Mucosa of descending colon (tissue), 3 donors: ENCODE measurements at regions not wholly inside any gene's neighbourhood (a gene's known extent, or its start where the extent isn't known, plus 50 kb on each side); places are given as distances from the start of the nearest gene placed in this dataset.

Experiments used
- ATAC-seq: fragments of 200-7000 bp; cut with Tn5 transposase; one replicate; pipeline ENCODE4 v1.9.1; 2020; ENCODE audit warnings: mild to moderate bottlenecking, moderate library complexity
- DNase-seq, 3 donors: peaks; one replicate each; pipeline ENCODE4 v3.0.0-alpha.2; 2020
- H3K36me3 ChIP-seq: fragments of 200-600 bp; one replicate; pipeline ENCODE4 v1.8.0; 2021; ENCODE audit warnings: low read depth, mild to moderate bottlenecking
- H3K4me1 ChIP-seq: fragments of 200-600 bp; one replicate; pipeline ENCODE4 v1.8.0; 2021; ENCODE audit warnings: low read depth, mild to moderate bottlenecking
- H3K4me3 ChIP-seq: fragments of 200-600 bp; one replicate; pipeline ENCODE4 v1.8.0; 2021; ENCODE audit warnings: mild to moderate bottlenecking
- H3K9me3 ChIP-seq: fragments of 200-600 bp; one replicate; pipeline ENCODE4 v1.8.0; 2021; ENCODE audit warnings: mild to moderate bottlenecking
- intact Hi-C, 2 donors: fragments of 100-400 bp; cut with DNase I in 1 of 2; cut with micrococcal nuclease in 1 of 2; formaldehyde crosslinking; loops; one replicate each; pipeline versions ENCODE4 v1.11.0 to v1.11.1; 2022; cut with DNase I, micrococcal nuclease
- TF ChIP-seq, protein P1 (sequence below): fragments of 200-600 bp; IDR thresholded peaks from one replicate; pipeline ENCODE4 v1.8.0; 2022; ENCODE audit warnings: antibody characterized with exemption, mild to moderate bottlenecking
- donor health status: DM: no; HTN: no; CAD: no; lungs with moderate emphysema.
- donor health status: DM: no; HTN: no; CAD: no.
- donor health status: DM: no; HTN: yes; CAD: no.

DNA sequence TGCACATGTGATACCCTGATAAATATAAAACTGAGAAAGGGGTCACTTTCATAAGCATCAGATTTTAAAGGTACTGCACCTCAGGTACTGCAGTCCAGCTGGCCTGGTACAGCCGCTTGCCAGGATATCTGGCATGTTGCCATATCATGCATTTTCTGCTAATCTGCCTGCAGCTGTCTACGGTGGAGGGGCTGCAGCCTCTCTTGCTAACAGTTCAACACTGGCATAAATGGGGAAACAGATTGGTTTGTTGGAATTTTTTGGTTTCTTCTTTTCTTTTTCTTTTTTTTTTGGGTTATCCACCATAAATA lies 71.5 kb downstream of the MIS18A start:
- H3K4me3 ChIP-seq, result no peak overlapping the region
- H3K9me3 ChIP-seq, result no peaks in the 10 kb centered on the region
- no peaks in the 10 kb centered on the region for H3K4me1 ChIP-seq
- DNase-seq (no peak), ATAC-seq (no peak)
- no peaks in the 10 kb centered on the region for H3K36me3 ChIP-seq
- TF ChIP-seq, protein P1, sequence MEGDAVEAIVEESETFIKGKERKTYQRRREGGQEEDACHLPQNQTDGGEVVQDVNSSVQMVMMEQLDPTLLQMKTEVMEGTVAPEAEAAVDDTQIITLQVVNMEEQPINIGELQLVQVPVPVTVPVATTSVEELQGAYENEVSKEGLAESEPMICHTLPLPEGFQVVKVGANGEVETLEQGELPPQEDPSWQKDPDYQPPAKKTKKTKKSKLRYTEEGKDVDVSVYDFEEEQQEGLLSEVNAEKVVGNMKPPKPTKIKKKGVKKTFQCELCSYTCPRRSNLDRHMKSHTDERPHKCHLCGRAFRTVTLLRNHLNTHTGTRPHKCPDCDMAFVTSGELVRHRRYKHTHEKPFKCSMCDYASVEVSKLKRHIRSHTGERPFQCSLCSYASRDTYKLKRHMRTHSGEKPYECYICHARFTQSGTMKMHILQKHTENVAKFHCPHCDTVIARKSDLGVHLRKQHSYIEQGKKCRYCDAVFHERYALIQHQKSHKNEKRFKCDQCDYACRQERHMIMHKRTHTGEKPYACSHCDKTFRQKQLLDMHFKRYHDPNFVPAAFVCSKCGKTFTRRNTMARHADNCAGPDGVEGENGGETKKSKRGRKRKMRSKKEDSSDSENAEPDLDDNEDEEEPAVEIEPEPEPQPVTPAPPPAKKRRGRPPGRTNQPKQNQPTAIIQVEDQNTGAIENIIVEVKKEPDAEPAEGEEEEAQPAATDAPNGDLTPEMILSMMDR, result no peak
- intact Hi-C loops, result no loop called here

DNA sequence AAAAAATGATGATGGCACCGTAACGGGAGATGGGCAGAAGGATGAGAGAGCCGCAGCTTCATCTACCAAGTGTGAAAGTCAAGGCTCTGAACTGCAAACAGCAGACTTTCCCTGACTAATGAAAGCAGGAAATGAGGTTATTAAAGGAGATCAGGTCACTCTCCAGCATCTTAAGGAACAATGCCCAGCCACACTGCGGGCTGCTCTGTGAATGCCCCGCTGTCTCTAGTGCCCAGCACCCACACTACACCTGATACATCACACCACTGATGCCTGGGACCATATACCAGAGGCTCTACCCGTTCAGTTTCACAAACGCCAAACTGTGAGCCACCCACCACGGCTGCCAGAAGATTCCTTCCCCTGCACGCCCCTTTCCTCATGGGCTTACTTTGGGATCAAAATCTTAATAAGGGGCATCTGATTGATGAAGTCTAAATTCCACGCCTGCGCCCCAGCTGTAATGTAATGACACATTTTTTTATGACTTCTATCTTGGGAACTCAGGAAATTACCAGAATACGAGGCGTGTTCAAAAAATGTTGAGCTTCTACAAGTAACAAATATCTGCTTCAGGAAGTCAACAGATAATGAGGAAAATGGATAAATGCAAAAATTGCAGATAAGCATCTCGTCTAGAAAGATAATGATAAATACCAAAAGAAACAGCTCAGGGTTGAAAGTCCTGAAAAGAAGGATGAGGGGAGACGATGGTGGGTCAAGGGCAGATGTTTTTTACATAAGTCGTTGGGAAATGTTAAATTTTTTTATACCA lies 72.0 kb downstream of the MIS18A start:
- ATAC-seq, result no peak
- H3K4me3 ChIP-seq, result no peak overlapping the region
- no peaks in the 10 kb centered on the region for H3K36me3 ChIP-seq
- intact Hi-C loops, result no loop called here
- TF ChIP-seq, protein P1, result no peak
- no peak for DNase-seq
- no peaks in the 10 kb centered on the region for H3K9me3 ChIP-seq
- no peaks in the 10 kb centered on the region for H3K4me1 ChIP-seq

DNA sequence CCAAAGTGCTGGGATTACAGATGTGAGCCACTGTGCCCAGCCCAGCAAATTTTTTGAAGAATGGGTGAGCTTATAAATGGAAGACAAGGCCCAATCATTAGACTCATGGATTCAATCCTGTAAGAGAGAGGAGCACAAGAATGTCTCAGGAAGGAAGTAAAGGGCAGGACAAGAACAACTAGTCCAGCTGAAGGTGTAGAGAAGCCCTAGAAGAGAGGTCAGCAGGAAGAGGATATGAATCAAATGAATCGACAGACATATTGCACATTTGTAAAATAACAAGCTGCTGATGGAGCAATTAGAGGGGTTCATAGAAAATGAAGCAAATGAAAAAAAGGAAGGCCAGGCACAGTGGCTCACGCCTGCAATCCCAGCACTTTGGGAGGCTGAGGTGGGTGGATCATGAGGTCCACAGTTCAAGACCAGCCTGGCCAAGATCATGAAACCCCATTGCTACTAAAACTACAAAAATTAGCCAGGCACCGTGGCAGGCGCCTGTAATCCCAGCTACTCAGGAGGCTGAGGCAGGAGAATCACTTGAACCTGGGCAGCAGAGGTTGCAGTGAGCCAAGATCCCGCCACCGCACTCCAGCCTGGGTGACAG lies 74.9 kb downstream of the MIS18A start:
- TF ChIP-seq, protein P1, result no peak
- ATAC-seq (no peak), DNase-seq (no peak)
- intact Hi-C loops, result no loop called here
- Histone ChIP-seq H3K4me3 (no peak overlapping the region), H3K9me3 (no peaks in the 10 kb centered on the region), H3K36me3 (no peaks in the 10 kb centered on the region), H3K4me1 (no peaks in the 10 kb centered on the region)

DNA sequence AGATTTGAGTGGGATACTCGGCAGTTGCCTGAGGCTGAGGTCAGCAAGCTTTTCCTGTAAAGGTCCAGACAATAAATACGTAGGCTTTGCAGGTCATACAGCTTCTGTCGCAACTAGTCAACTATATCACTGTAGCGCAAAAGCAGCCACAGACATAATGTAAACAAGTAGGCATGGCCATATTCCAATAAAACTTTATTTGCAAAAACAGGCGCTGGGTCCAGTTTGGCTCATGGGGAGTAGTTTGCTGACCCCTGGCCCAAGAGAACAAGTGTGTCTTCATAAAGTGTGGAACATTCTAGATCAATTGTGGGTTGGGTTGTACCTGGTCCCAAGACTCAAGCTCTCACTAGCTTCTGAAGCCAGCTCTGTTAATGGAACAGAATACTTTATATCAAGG lies 78.8 kb downstream of the MIS18A start:
- TF ChIP-seq, protein P1, result no peak
- no peak overlapping the region for H3K4me3 ChIP-seq
- H3K36me3 ChIP-seq, result no peaks in the 10 kb centered on the region
- no peaks in the 10 kb centered on the region for H3K4me1 ChIP-seq
- intact Hi-C loops, result no loop called here
- ATAC-seq, result no peak
- no peak for DNase-seq
- H3K9me3 ChIP-seq, result no peaks in the 10 kb centered on the region

DNA sequence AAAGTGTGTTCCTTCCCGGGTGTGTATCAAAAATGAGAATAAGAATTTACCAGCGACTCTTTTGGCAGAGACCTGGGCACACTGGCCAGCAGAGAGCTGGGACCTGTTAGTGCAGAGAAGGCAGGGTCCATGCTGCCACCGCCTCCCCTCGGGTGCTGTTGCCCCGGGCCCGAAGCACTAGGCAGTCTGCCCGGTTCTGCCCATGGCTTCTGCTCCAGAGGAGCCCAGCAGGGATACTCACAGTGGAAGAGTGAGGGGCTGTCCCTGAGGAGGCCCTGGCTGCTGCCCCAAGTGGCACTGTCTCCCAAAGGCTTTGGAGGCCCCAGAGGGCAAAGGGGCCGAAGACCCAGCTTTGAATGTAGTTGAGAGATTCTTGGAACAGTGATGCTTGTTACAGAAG lies 80.5 kb downstream of the MIS18A start:
- intact Hi-C loops, result no loop called here
- Histone ChIP-seq H3K4me1 (no peaks in the 10 kb centered on the region), H3K4me3 (no peak overlapping the region), H3K36me3 (no peaks in the 10 kb centered on the region), H3K9me3 (no peaks in the 10 kb centered on the region)
- TF ChIP-seq, protein P1, result no peak
- DNase-seq, result no peak
- no peak for ATAC-seq
